Retina (tissue), 1 donor: ENCODE measurements at regions not wholly inside any gene's neighbourhood (a gene's known extent, or its start where the extent isn't known, plus 50 kb on each side); places are given as distances from the start of the nearest gene placed in this dataset.
"Not testable (repeated sequence)": the region's sequence is repeated elsewhere in the genome, so short reads cannot be mapped to it uniquely, and the experiment has no call there.

Source experiments
- DNase-seq: peaks from one replicate; pipeline ENCODE4 v3.0.0-alpha.2; 2016

DNA sequence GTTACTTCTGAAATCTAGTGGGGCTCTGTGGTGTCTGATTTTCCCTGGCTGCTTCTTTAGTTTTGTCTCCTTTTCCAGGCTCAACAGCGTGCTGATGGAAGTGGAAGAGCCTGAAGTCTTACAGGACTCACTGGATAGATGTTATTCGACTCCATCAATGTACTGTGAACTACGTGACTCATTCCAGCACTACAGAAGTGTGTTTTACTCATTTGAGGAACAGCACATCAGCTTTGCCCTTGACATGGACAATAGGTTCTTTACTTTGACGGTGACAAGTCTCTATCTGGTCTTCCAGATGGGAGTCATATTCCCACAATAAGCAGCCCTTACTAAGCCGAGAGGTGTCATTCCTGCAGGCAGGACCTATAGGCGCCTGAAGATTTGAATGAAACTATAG is 51.1 kb downstream of the NBPF8 start:
- not testable (repeated sequence) for DNase-seq

DNA sequence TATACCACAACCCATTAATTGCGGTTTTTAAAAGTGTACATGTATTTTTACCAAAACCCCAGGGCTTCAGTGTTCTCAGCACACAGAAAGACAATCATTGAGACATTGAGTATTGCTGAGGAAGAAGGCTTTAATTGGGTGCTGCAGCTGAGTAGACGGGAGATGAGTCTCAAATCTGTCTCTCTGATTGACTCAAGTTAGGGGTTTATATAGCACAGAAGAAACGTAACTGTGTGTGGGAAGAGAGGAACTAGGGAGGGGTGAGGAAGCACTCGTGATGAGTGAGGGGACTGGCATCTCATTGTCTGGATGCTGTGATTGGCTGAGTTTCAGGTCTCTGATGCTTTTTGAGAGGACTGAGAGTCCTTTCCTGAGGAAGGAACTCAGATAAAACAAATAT is 62.8 kb downstream of the NBPF8 start:
- not testable (repeated sequence) for DNase-seq

DNA sequence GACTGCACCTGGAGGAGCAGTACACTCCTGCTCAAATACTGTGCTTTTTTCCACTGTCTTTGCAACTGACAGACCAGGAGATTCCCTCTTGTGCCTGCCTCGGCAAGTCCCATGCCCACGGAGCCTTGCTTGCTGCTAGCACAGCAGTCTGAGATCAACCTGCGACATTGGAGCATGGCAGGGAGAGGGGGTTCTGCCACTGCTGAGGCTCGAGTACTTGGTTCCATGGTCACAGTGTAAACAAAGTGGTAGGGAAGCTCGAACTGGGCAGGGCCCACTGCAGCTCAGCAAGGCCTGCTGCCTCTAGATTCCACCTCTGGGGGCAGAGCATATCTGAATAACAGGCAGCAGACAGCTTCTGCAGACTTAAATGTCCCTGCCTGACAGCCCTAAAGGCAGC is 63.6 kb downstream of the NBPF8 start:
- not testable (repeated sequence) for DNase-seq

- DNase-seq: not testable (repeated sequence)
Observed at GRCh38 chr1:120487542-120487941, 72.7 kb downstream of the NBPF8 start.

GRCh38 chr1:120489217-120489616 is 74.4 kb downstream of the NBPF8 start:
- DNase-seq: not testable (repeated sequence)

- DNase-seq: not testable (repeated sequence)
Observed at GRCh38 chr1:120497145-120497544, 82.3 kb downstream of the NBPF8 start.

- not testable (repeated sequence) for DNase-seq
Observed at GRCh38 chr1:120503284-120503683, 88.4 kb downstream of the NBPF8 start.

DNA sequence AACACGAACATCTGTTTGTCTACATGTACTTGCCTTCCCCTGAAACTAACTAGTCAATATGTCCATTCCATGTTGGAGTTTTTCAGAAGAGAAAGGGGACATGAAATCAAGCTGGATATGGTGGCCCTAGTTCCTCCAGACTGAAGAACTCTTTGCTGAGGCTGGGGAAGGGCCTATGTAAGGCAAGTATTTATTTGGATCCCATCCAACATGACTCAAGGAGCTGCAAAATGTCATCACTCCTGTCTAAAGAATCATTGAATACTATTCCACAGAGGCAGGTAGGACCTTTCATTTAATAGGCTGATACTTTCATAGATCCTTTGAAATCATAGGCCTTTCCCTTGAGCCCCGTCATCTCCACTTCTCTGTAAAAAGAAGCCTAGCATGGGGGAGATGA is 91.5 kb downstream of the NBPF8 start:
- DNase-seq: not testable (repeated sequence)

- not testable (repeated sequence) for DNase-seq
Observed at GRCh38 chr1:120508351-120508750, 93.5 kb downstream of the NBPF8 start.

GRCh38 chr1:120509258-120509657 is 94.4 kb downstream of the NBPF8 start:
- DNase-seq: not testable (repeated sequence)

DNA sequence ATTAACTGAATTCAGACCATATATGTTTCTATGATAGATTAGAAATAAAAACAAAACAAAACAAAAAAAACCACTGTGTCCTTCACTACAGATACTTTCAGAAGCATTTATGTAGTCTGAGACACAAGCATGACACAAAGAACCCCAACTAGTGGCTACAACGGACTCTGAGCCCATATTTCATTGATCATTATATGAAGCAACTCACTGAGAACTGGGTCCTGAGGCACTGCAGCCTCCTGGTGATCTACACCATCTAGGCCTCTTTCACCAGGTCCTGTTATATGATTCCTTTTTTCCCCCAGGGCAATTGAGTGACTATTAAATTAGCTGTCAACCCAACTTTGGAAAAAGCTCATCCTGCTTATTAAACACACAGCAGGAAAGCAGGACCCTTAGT is 98.3 kb downstream of the NBPF8 start:
- not testable (repeated sequence) for DNase-seq

DNA sequence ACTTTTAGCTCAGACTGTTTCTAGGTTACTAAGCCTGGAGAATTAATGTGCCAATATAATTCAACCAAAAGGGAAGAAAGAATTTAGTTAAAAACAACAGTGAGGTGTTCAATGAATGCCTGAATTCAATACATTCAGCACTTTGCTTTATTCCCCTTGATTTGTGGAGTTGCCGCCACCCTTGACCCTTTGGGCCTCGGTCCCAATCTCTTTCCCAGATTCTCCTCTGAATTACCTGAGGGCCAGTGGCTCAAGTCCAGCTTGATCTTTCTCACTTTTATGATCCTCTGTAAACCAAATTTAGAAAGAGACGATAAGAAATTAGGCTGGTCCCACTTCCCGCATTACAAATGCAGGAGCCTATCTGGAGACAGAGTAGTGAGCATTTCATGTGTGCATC is 98.7 kb downstream of the NBPF8 start:
- not testable (repeated sequence) for DNase-seq

DNA sequence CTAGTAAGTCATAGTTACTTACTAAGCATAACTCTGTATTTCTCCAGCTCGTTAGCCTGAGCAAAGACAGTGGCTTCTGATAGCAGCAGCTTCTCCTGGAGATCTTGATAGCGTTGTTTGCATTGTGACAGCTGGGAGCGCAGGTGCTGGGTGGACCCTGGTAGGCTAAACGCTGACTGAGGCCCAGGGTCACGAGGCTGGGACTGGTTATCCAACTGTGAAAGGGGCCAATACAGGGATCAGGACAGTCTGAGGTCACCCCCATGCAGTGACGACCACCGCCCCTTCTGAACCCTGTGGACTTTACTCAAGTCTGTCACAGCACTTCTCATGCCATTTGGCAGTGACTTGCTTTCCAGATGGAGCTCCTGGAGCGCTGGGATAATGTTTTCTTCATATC is 104.4 kb downstream of the NBPF8 start:
- DNase-seq: not testable (repeated sequence)

DNA sequence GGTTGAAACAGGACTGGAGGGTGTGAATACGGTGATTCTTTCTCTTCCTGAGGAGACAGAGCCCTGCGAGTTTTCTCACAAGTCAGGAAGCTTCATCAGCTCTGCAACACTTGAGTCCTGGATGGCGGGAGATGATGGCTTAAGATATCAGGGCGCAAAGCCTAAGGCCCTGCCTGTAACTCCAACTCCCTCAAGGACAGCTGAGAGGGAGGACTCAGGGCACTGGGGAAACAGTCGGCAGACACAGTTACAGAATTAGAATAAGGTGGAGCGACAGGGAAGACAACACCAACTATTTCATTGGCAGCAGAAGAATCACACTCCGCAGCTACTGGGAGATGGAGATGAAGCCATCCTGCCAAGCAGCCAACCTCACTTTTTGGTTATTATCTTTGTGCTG is 109.6 kb downstream of the NBPF8 start:
- DNase-seq: not testable (repeated sequence)

DNA sequence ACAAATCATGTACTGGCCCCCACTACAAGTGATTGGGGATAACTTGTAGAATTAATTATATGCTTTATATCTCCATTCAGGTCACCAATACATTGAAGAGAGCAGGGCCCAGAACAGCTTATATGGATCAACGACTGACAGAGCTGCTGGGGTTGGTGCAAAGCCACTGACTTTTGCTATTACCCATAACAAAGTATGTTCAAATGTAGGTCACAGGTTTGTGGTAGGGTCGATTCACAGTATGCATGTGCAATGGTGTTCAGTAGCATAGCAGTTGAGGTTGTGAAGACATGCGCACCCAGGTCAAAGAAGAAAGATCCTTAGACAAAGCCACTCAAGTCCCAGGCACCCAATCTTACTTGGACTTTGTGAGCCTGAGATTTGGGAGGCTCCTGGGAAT is 110.6 kb downstream of the NBPF8 start:
- not testable (repeated sequence) for DNase-seq

DNA sequence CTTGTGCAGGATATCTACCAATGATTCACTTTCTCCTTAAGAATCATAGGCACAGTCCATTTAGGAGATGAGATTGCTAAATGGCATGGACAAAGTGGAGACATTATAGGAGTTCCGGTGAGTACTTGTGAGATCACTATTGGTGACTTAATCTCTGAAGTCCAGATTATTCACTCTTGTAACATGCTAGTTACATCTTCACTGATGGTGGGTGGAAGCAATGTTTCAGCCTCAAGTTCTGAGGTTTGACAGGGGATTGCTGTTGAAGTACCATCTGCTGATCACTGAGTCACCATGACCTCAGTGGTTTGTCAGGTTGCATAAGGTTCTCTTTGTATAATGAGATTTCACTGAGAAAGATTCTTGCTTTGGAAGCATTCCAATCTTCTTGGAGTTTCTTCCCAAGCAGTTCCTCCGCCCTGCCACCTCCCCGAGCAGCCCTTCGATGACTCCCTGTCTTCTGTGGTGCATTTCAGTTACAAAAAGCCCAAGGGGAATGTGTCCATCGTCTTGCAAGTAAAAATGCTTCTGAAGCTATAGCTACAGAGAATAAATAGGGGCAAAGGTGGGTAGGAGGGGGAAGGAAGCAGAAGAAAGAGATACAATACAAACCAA is 114.7 kb downstream of the NBPF8 start:
- DNase-seq: not testable (repeated sequence)

DNA sequence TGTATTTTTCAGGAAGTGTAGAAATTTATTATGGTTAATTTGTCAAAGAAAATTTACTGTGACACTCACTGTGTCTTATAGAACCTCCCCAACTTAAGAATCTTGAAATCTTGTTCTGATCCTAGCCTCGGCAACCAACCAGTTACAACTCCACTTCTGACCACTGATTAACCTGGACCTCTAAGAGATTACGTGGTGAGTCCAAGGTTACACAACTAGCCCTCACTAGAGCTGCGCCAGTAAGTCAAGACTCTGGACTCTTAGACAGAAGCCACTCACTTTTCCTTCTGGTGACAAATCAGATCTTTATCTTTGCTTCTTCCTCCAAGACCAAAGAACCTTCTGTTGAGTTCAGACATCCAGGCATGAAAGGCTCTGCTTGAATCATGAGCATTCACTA is 116.6 kb downstream of the NBPF8 start:
- not testable (repeated sequence) for DNase-seq

DNA sequence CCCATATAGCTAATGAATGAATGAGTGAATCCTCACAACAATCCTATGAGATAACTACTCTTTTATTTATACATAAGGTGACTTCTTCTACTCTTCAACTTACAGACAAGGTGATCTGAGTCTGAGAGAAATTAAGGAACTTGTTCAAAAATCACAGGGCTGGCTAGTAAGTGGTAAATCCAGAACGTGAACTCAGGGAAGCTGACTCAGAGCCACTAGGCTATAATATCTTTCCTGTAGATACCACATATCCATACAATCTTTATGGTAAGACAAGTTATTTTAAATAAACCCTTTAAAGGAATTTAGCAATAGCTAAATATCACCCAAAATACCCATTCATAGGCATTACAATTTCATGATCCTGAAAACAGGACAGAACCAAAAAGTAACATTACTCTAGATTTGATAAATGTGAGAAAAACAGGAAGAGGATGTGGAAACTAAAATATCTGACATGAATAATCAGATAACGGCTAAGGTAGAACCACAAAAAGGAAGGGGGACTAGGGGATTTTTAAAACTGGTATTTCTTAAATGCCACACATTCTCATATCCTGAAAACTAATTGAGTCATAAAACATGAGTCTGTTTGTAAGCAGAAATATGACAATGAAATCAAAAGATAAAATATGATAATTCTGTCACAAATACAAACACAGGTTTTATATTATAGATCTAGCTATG is 119.7 kb downstream of the NBPF8 start:
- DNase-seq: not testable (repeated sequence)

DNA sequence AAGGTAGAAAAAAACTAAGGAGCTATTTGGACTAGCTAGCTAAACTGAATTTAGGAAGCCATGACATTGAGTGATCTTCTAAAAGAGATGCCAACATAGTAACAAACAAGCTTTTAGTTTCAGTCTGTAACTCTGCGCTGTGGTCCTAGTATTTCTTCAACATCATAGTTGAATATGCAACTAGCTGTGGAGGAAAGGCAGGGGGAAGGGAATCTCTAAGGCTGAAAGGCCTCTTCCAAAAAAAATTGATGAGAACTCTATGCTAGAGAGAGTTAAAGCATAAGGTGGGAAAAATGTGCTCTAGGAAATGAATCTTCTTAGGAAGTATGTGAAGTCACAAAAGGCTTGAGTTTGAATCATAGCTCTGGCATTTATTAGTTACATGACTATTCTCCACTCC is 120.2 kb downstream of the NBPF8 start:
- DNase-seq: not testable (repeated sequence)

DNA sequence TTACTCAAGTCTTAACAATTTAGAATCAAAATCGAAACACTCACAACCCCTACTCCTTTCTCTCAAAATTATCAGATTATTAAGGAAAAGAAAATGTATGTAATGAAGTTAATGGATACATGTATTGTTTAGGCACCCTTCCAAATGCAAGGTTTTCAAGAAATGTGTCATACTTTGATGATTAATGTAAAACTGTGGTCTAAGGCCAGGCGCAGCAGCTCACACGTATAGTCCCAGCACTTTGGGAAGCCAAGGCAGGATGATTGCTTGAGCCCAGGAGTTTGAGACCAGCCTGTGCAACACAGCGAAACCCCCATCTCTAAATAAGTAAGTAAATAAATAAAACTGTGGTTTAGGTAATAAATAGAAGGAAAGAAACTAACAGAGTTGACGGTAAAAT is 126.6 kb downstream of the NBPF8 start:
- DNase-seq: not testable (repeated sequence)

GRCh38 chr1:120542365-120542764 is 127.5 kb downstream of the NBPF8 start:
- not testable (repeated sequence) for DNase-seq

DNA sequence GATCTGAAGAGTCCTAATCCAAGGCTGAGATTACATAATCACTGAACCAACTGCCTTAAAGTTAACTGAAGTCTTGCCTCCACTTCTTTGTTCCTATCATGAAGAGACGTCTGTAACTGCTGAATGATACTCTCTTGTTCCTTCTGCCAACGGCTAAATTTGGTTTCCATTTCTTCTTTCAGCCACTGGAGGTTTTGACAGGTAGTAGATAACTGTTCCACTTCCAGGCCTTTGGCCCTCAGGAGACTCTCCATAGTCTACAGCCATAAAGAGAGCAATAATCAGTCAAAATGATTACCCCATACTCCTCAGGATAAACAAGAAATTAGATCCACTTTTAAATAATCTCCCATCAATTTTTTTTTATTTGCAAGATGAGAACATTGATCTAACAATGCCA is 128.1 kb downstream of the NBPF8 start:
- DNase-seq: not testable (repeated sequence)

- not testable (repeated sequence) for DNase-seq
Observed at GRCh38 chr1:120544434-120544833, 129.6 kb downstream of the NBPF8 start.

DNA sequence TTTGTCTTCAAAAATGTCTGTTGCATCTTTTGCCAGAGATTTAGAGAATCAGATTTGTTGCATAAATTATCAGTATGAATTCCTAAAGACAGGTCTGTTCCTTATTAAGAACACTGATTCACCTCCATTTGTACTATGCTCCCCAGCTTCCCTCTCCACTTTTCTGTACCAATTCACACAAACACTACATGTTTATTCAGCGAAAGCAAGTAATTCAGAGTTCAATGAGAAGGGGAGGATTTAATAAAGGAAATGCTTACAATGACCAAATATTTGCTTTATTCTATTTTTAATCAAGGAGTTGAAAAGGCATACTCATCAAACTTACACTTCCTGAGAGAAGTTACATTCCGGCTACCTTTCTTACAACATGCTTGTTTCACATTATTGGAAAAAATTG is 135.5 kb downstream of the NBPF8 start:
- not testable (repeated sequence) for DNase-seq

- not testable (repeated sequence) for DNase-seq
Observed at GRCh38 chr1:120552190-120552589, 137.4 kb downstream of the NBPF8 start.
